PC-9 (cell line): ENCODE measurements at regions not wholly inside any gene's neighbourhood (a gene's known extent, or its start where the extent isn't known, plus 50 kb on each side); places are given as distances from the start of the nearest gene placed in this dataset.

Experiments used
- BruUV-seq: library from RNA; stranded (reverse); fragments of 400-500 nt; replicated peaks from 2 replicates; lab custom pipeline; 2021; lab: Mats Ljungman, UMichigan
- CTCF ChIA-PET: fragments of 300-600 bp; sonication (Branson Sonifier 250); formaldehyde crosslinking; loops from one replicate; lab custom pipeline; 2022; ENCODE audit warnings: antibody characterized with exemption; lab: Charles Lee
- POLR2A ChIA-PET: fragments of 300-600 bp; sonication (Branson Sonifier 250); formaldehyde crosslinking; loops from one replicate; lab custom pipeline; 2022; ENCODE audit warnings: antibody characterized with exemption; ENCODE audit not compliant: unreplicated experiment; lab: Charles Lee
- DNase-seq, 2 experiments: peaks; one replicate each; pipeline versions ENCODE4 v3.0.0 to v3.0.0-alpha.2; 2015 to 2022; ENCODE audit warnings: mixed read lengths in 1 of 2
- H2AFZ ChIP-seq: fragments of 200-600 bp; sonication (generic); 2 replicates; pipeline ENCODE4 v1.8.1; 2017; ENCODE audit warnings: antibody characterized with exemption
- H3F3A ChIP-seq: fragments of 200-600 bp; sonication (generic); 2 replicates; pipeline ENCODE4 v1.8.1; 2017; ENCODE audit warnings: antibody characterized with exemption, mild to moderate bottlenecking, low read depth; ENCODE audit not compliant: insufficient read depth
- H3K27ac ChIP-seq: fragments of 200-600 bp; sonication (generic); 2 replicates; pipeline ENCODE4 v1.6.1; 2016; ENCODE audit warnings: mixed run types
- H3K27me3 ChIP-seq: fragments of 200-600 bp; sonication (generic); 2 replicates; pipeline ENCODE4 v1.6.1; 2016; ENCODE audit warnings: low read depth, mixed run types; ENCODE audit not compliant: insufficient read depth
- H3K36me3 ChIP-seq: fragments of 200-600 bp; sonication (generic); 2 replicates; pipeline ENCODE4 v1.6.1; 2016; ENCODE audit warnings: low read depth, mixed run types
- H3K4me1 ChIP-seq: fragments of 200-600 bp; sonication (generic); replicated peaks from 2 replicates; pipeline ENCODE4 v1.6.1; 2016; ENCODE audit warnings: mixed run types; ENCODE audit not compliant: insufficient read depth
- H3K4me2 ChIP-seq: fragments of 200-600 bp; sonication (generic); 2 replicates; pipeline ENCODE4 v1.6.1; 2017; ENCODE audit warnings: mixed run types
- H3K4me3 ChIP-seq: fragments of 200-600 bp; sonication (generic); 2 replicates; pipeline ENCODE4 v1.6.1; 2016; ENCODE audit warnings: mixed run types
- H3K79me2 ChIP-seq: fragments of 200-600 bp; sonication (generic); 2 replicates; pipeline ENCODE4 v1.6.1; 2017; ENCODE audit warnings: low read depth, mixed run types
- H3K9me2 ChIP-seq: fragments of 200-600 bp; sonication (generic); 2 replicates; pipeline ENCODE4 v1.8.1; 2017; ENCODE audit warnings: mild to moderate bottlenecking; ENCODE audit not compliant: insufficient read depth
- H3K9me3 ChIP-seq: fragments of 200-600 bp; sonication (generic); 2 replicates; pipeline ENCODE4 v1.8.1; 2016; ENCODE audit warnings: low read depth; ENCODE audit not compliant: insufficient read depth
- H4K20me1 ChIP-seq: fragments of 200-600 bp; sonication (generic); 2 replicates; pipeline ENCODE4 v1.8.1; 2017; ENCODE audit not compliant: insufficient read depth
- CTCF ChIP-seq: fragments of 200-600 bp; sonication (generic); conservative IDR thresholded peaks from 2 replicates; pipeline ENCODE4 v1.6.1; 2017; ENCODE audit warnings: mixed run types, antibody characterized with exemption, mild to moderate bottlenecking, moderate library complexity
- EZH2 ChIP-seq: fragments of 200-600 bp; sonication (generic); IDR thresholded peaks from 2 replicates; pipeline ENCODE4 v1.8.0; 2017; ENCODE audit warnings: antibody characterized with exemption, low read depth
- intact Hi-C: fragments of 100-400 bp; cut with micrococcal nuclease; formaldehyde crosslinking; loops from one replicate; pipeline ENCODE4 v1.10.0; 2022; ENCODE audit not compliant: unreplicated experiment

GRCh38 chr16:17027488-17028129 is 443.2 kb downstream of the XYLT1 start:
- H2AFZ ChIP-seq, result no peak overlapping the region
- no peak overlapping the region for H3K27ac ChIP-seq
- intact Hi-C loops, result no loop called here
- H3F3A ChIP-seq, result no peaks in the 10 kb centered on the region
- H3K36me3 ChIP-seq, result no peaks in the 10 kb centered on the region
- no peaks in the 10 kb centered on the region for H3K9me2 ChIP-seq
- no peak for DNase-seq
- BruUV-seq, result no TSS peak
- CTCF ChIA-PET, result no interaction called here
- no peaks in the 10 kb centered on the region for H4K20me1 ChIP-seq
- no peaks in the 10 kb centered on the region for H3K4me1 ChIP-seq
- H3K4me3 ChIP-seq, result no peak overlapping the region
- H3K4me2 ChIP-seq, result no peak overlapping the region
- no peaks in the 10 kb centered on the region for H3K9me3 ChIP-seq
- H3K27me3 ChIP-seq, result peaks cover 5% of the 10 kb centered on the region; the same call in 1 of the 2 replicates
- TF ChIP-seq EZH2, result no peak
- TF ChIP-seq CTCF, result no peak
- H3K79me2 ChIP-seq, result no peaks in the 10 kb centered on the region
- POLR2A ChIA-PET, result no interaction called here

- intact Hi-C loops, result no loop called here
- no TSS peak for BruUV-seq
- H4K20me1 ChIP-seq, result no peaks in the 10 kb centered on the region
- no peaks in the 10 kb centered on the region for H3K4me1 ChIP-seq
- H3K36me3 ChIP-seq, result no peaks in the 10 kb centered on the region
- DNase-seq, result no peak
- H3K4me3 ChIP-seq, result no peak overlapping the region
- TF ChIP-seq CTCF, result no peak
- TF ChIP-seq EZH2, result no peak
- H3F3A ChIP-seq, result no peaks in the 10 kb centered on the region
- no peaks in the 10 kb centered on the region for H3K9me2 ChIP-seq
- no peaks in the 10 kb centered on the region for H3K79me2 ChIP-seq
- H3K4me2 ChIP-seq, result no peak overlapping the region
- H3K27ac ChIP-seq, result no peak overlapping the region
- H3K9me3 ChIP-seq, result no peaks in the 10 kb centered on the region
- POLR2A ChIA-PET, result no interaction called here
- no peaks in the 10 kb centered on the region for H3K27me3 ChIP-seq
- CTCF ChIA-PET, result no interaction called here
- H2AFZ ChIP-seq, result no peak overlapping the region
Measured at GRCh38 chr16:17029602-17030350, 441.0 kb downstream of the XYLT1 start.

- TF ChIP-seq CTCF (no peak), EZH2 (no peak)
- no peaks in the 10 kb centered on the region for H3K9me3 ChIP-seq
- ChIA-PET CTCF (no interaction called here), POLR2A (no interaction called here)
- no peaks in the 10 kb centered on the region for H3K36me3 ChIP-seq
- no peak for DNase-seq
- no TSS peak for BruUV-seq
- H3K79me2 ChIP-seq, result no peaks in the 10 kb centered on the region
- no peak overlapping the region for H2AFZ ChIP-seq
- H3K27ac ChIP-seq, result no peak overlapping the region
- H3K4me1 ChIP-seq, result no peaks in the 10 kb centered on the region
- intact Hi-C loops, result no loop called here
- H3K27me3 ChIP-seq, result peaks cover under 1% of the 10 kb centered on the region; the same call in 1 of the 2 replicates
- H3F3A ChIP-seq, result no peaks in the 10 kb centered on the region
- H3K4me2 ChIP-seq, result no peak overlapping the region
- H3K9me2 ChIP-seq, result no peaks in the 10 kb centered on the region
- no peak overlapping the region for H3K4me3 ChIP-seq
- no peaks in the 10 kb centered on the region for H4K20me1 ChIP-seq
Measured at GRCh38 chr16:17031484-17032268, 439.1 kb downstream of the XYLT1 start.
